ENCODE measurements at regions not wholly inside any gene's neighbourhood (a gene's known extent, or its start where the extent isn't known, plus 50 kb on each side); places are given as distances from the start of the nearest gene placed in this dataset.

GRCh38 chr18:22467760-22468553, 50.2 kb upstream of the CTAGE1 start:
- no peak overlapping the region for H3K27ac ChIP-seq
- no peak overlapping the region for H3K4me3 ChIP-seq
- 84% methylated on average over 8 of the region's 8 CpGs for WGBS
- no peak for TF ChIP-seq POLR2AphosphoS5 (IDR thresholded peaks at IDR 0.05)
- TF ChIP-seq POLR2A (IDR thresholded peaks at IDR 0.05): no peak
- TF ChIP-seq CTCF (IDR thresholded peaks at IDR 0.05): no peak
- no peaks in the 10 kb centered on the region for H3K9me3 ChIP-seq
- H3K36me3 ChIP-seq: no peaks in the 10 kb centered on the region
- H3K27me3 ChIP-seq (replicated peaks; ENCODE audit: insufficient read depth): no peaks in the 10 kb centered on the region
- no peak for DNase-seq (ENCODE audit: low spot score)
- H3K4me1 ChIP-seq (replicated peaks): peaks cover 14% of the 10 kb centered on the region
- intact Hi-C loops (cut with DNase I): loop anchor here (5.0 kb wide), 2 partner anchors 89 to 276 kb away; no protein-coding TSS in a partner anchor

- H3K4me1 ChIP-seq (replicated peaks): peaks cover 14% of the 10 kb centered on the region
- DNase-seq (ENCODE audit: low spot score): no peak
- 95% methylated on average over 6 of the region's 6 CpGs for WGBS
- H3K36me3 ChIP-seq: no peaks in the 10 kb centered on the region
- H3K27me3 ChIP-seq (replicated peaks; ENCODE audit: insufficient read depth): no peaks in the 10 kb centered on the region
- H3K9me3 ChIP-seq: no peaks in the 10 kb centered on the region
- no peak overlapping the region for H3K4me3 ChIP-seq
- H3K27ac ChIP-seq: no peak overlapping the region
- intact Hi-C loops (cut with DNase I): loop anchor here (5.0 kb wide), 2 partner anchors 89 to 276 kb away; no protein-coding TSS in a partner anchor
- no peak for TF ChIP-seq POLR2AphosphoS5 (IDR thresholded peaks at IDR 0.05)
Observed at GRCh38 chr18:22468554-22468891, 50.8 kb upstream of the CTAGE1 start.

- intact Hi-C loops (cut with DNase I): loop anchor here (5.0 kb wide), 2 partner anchors 88 to 277 kb away; no protein-coding TSS in a partner anchor
- Histone ChIP-seq H3K4me1 (replicated peaks) (peaks cover 14% of the 10 kb centered on the region), H3K27me3 (replicated peaks; ENCODE audit: insufficient read depth) (no peaks in the 10 kb centered on the region), H3K36me3 (no peaks in the 10 kb centered on the region), H3K4me3 (no peak overlapping the region), H3K27ac (no peak overlapping the region), H3K9me3 (no peaks in the 10 kb centered on the region)
- no peak for DNase-seq (ENCODE audit: low spot score)
- 83% methylated on average over 6 of the region's 6 CpGs for WGBS
- no peak for TF ChIP-seq POLR2A (IDR thresholded peaks at IDR 0.05)
Observed at GRCh38 chr18:22469061-22469734, 51.5 kb upstream of the CTAGE1 start.

- Histone ChIP-seq H3K27me3 (replicated peaks; ENCODE audit: insufficient read depth) (no peaks in the 10 kb centered on the region), H3K4me1 (replicated peaks) (peaks cover 14% of the 10 kb centered on the region), H3K36me3 (no peaks in the 10 kb centered on the region), H3K9me3 (no peaks in the 10 kb centered on the region), H3K27ac (no peak overlapping the region), H3K4me3 (no peak overlapping the region)
- 83% methylated on average over 4 of the region's 4 CpGs for WGBS
- no peak for TF ChIP-seq POLR2AphosphoS5 (IDR thresholded peaks at IDR 0.05)
- no peak for TF ChIP-seq CTCF (IDR thresholded peaks at IDR 0.05)
- TF ChIP-seq POLR2A (IDR thresholded peaks at IDR 0.05): no peak
- intact Hi-C loops (cut with DNase I): loop anchor here (5.0 kb wide), 2 partner anchors 87 to 278 kb away; no protein-coding TSS in a partner anchor
- DNase-seq (ENCODE audit: low spot score): no peak
Observed at GRCh38 chr18:22469926-22470247, 52.2 kb upstream of the CTAGE1 start.

- WGBS: 17% methylated on average over 12 of the region's 12 CpGs
- Histone ChIP-seq H3K27ac (peak overlapping the region in 1 of 2 donors; percentile 31), H3K36me3 (no peaks in the 10 kb centered on the region), H3K4me1 (replicated peaks) (peaks cover 14% of the 10 kb centered on the region), H3K9me3 (no peaks in the 10 kb centered on the region), H3K4me3 (no peak overlapping the region), H3K27me3 (replicated peaks; ENCODE audit: insufficient read depth) (no peaks in the 10 kb centered on the region)
- TF ChIP-seq POLR2A (IDR thresholded peaks at IDR 0.05): no peak
- TF ChIP-seq POLR2AphosphoS5 (IDR thresholded peaks at IDR 0.05): no peak
- TF ChIP-seq CTCF (IDR thresholded peaks at IDR 0.05): no peak
- intact Hi-C loops (cut with DNase I): no loop called here
- DNase-seq (ENCODE audit: low spot score): no peak
Observed at GRCh38 chr18:22470248-22471235, 52.8 kb upstream of the CTAGE1 start.

Measured in prostate gland (tissue), 2 donors.